GM21723 (cell line): ENCODE measurements at regions not wholly inside any gene's neighbourhood (a gene's known extent, or its start where the extent isn't known, plus 50 kb on each side); places are given as distances from the start of the nearest gene placed in this dataset.

Experiments used
- ATAC-seq: cut with Tn5 transposase; IDR thresholded peaks from one replicate; pipeline ENCODE4 v1.9.1; 2021; ENCODE audit warnings: mild to moderate bottlenecking, moderate library complexity; ENCODE audit not compliant: unreplicated experiment

- ATAC-seq: no peak
Measured at GRCh38 chr4:106773076-106773905, 262.8 kb downstream of the DKK2 start.

- ATAC-seq: no peak
Measured at GRCh38 chr4:106767991-106768390, 268.1 kb downstream of the DKK2 start.

GRCh38 chr4:106766519-106766918, 269.6 kb downstream of the DKK2 start:
- ATAC-seq: no peak

GRCh38 chr4:106764774-106765173, 271.3 kb downstream of the DKK2 start:
- no peak for ATAC-seq

- ATAC-seq: no peak
Measured at GRCh38 chr4:106762666-106763443, 273.3 kb downstream of the DKK2 start.

GRCh38 chr4:106753426-106753825, 282.7 kb downstream of the DKK2 start:
- ATAC-seq: no peak

- ATAC-seq: no peak
Measured at GRCh38 chr4:106746451-106746850, 289.7 kb downstream of the DKK2 start.

- ATAC-seq: no peak
Measured at GRCh38 chr4:106738121-106738520, 298.0 kb downstream of the DKK2 start.

GRCh38 chr4:106718548-106718947, 317.6 kb downstream of the DKK2 start:
- no peak for ATAC-seq

GRCh38 chr4:106717091-106717490, 319.0 kb downstream of the DKK2 start:
- ATAC-seq: no peak

- ATAC-seq: no peak
Measured at GRCh38 chr4:106715825-106716224, 320.3 kb downstream of the DKK2 start.

- ATAC-seq: no peak
Measured at GRCh38 chr4:106708464-106708816, 327.7 kb downstream of the DKK2 start.

- no peak for ATAC-seq
Measured at GRCh38 chr4:106707776-106708463, 328.2 kb downstream of the DKK2 start.

GRCh38 chr4:106704253-106704870, 331.8 kb downstream of the DKK2 start:
- no peak for ATAC-seq

GRCh38 chr4:106700321-106700720, 331.7 kb upstream of the GIMD1 start:
- ATAC-seq: no peak

- ATAC-seq: no peak
Measured at GRCh38 chr4:106698621-106699195, 330.1 kb upstream of the GIMD1 start.

GRCh38 chr4:106695501-106696262, 327.1 kb upstream of the GIMD1 start:
- ATAC-seq: no peak

- no peak for ATAC-seq
Measured at GRCh38 chr4:106694232-106694631, 325.7 kb upstream of the GIMD1 start.

- no peak for ATAC-seq
Measured at GRCh38 chr4:106691749-106692148, 323.2 kb upstream of the GIMD1 start.

GRCh38 chr4:106690487-106690886, 321.9 kb upstream of the GIMD1 start:
- ATAC-seq: no peak
